Gastrocnemius medialis (tissue), 4 donors: ENCODE measurements at regions not wholly inside any gene's neighbourhood (a gene's known extent, or its start where the extent isn't known, plus 50 kb on each side); places are given as distances from the start of the nearest gene placed in this dataset.

Source experiments
- ATAC-seq, 2 donors: fragments of 150-250 bp; one replicate each; pipeline ENCODE4 v1.9.1; 2016
- DNase-seq, 2 donors: peaks; one replicate each; pipeline ENCODE4 v3.0.0-alpha.2; 2019
- H3K27ac ChIP-seq, 4 donors: fragments of 200-600 bp; sonication (generic); 1 replicate in 1 of 4; 2 replicates in 3 of 4; pipeline ENCODE4 v1.5.1; 2016 to 2018; ENCODE audit warnings: mild to moderate bottlenecking in 2 of 4, moderate library complexity in 1 of 4
- H3K27me3 ChIP-seq, 3 donors: fragments of 200-600 bp; sonication (generic) in 2 of 3; 1 replicate in 1 of 3; 2 replicates in 2 of 3; pipeline versions ENCODE4 v1.5.1 to v1.6.0; 2016 to 2019; ENCODE audit warnings: mild to moderate bottlenecking in 1 of 3, moderate library complexity in 1 of 3
- H3K36me3 ChIP-seq, 2 donors: fragments of 200-600 bp; sonication (generic) in 1 of 2; one replicate each; pipeline ENCODE4 v1.5.1; 2017 to 2018
- H3K4me1 ChIP-seq, 2 donors: fragments of 200-600 bp; sonication (generic) in 1 of 2; one replicate each; pipeline ENCODE4 v1.5.1; 2016 to 2017; ENCODE audit warnings: mild to moderate bottlenecking in 2 of 2
- H3K4me3 ChIP-seq, 4 donors: fragments of 200-600 bp; sonication (generic) in 3 of 4; 1 replicate in 1 of 4; 2 replicates in 3 of 4; pipeline ENCODE4 v1.5.1; 2016 to 2019; ENCODE audit warnings: mild to moderate bottlenecking in 2 of 4
- H3K9me3 ChIP-seq, 3 donors: fragments of 200-600 bp; sonication (generic) in 2 of 3; 1 replicate in 1 of 3; 2 replicates in 2 of 3; pipeline ENCODE4 v1.5.1; 2016 to 2019
- CTCF ChIP-seq, 5 experiments: fragments of 450-650 bp in 3 of 5; fragments of 200-600 bp in 2 of 5; sonication (generic) in 2 of 5; IDR thresholded peaks in 4 of 5; conservative IDR thresholded peaks in 1 of 5; 1 replicate in 4 of 5; 2 replicates in 1 of 5; pipeline ENCODE4 v1.5.1; 2016 to 2019; ENCODE audit warnings: antibody characterized with exemption in 5 of 5, mild to moderate bottlenecking in 3 of 5, moderate library complexity in 3 of 5
- POLR2A ChIP-seq, 2 donors: fragments of 450-650 bp; IDR thresholded peaks; one replicate each; pipeline ENCODE4 v1.6.1; 2017; ENCODE audit warnings: antibody characterized with exemption in 2 of 2, mild to moderate bottlenecking in 2 of 2, moderate library complexity in 2 of 2
- in situ Hi-C, 4 donors: fragments of 200-750 bp; cut with MboI; loops; one replicate each; pipeline versions ENCODE4 v1.15.0 to v1.8.0; 2017; ENCODE audit warnings: low sequenced_read_pairs in 4 of 4
- intact Hi-C: fragments of 100-400 bp; cut with DNase I; formaldehyde crosslinking; loops from one replicate; pipeline ENCODE4 v1.15.1; 2023; ENCODE audit warnings: low total_unique reads

- Histone ChIP-seq H3K27ac (no peak overlapping the region), H3K36me3 (no peaks in the 10 kb centered on the region), H3K27me3 (no peaks in the 10 kb centered on the region), H3K4me3 (no peak overlapping the region), H3K4me1 (no peaks in the 10 kb centered on the region), H3K9me3 (no peaks in the 10 kb centered on the region)
- no peak for DNase-seq
- TF ChIP-seq POLR2A (IDR thresholded peaks at IDR 0.05) = no peak
- no peak for TF ChIP-seq CTCF (IDR thresholded peaks at IDR 0.05 in 4 of 5, conservative IDR thresholded peaks at IDR 0.05 in 1 of 5)
- in situ Hi-C loops = no loop called here
- no peak for ATAC-seq
- intact Hi-C loops = no loop called here
These were observed 172.7 kb upstream of the FRG1 start for GRCh38 chr4:189767941-189768340.

- H3K4me1 ChIP-seq = no peaks in the 10 kb centered on the region
- intact Hi-C loops (no loop called here), in situ Hi-C loops (no loop called here)
- no peak overlapping the region for H3K4me3 ChIP-seq
- ATAC-seq (no peak), DNase-seq (no peak)
- no peak overlapping the region for H3K27ac ChIP-seq
- TF ChIP-seq CTCF (IDR thresholded peaks at IDR 0.05 in 4 of 5, conservative IDR thresholded peaks at IDR 0.05 in 1 of 5) (no peak), POLR2A (IDR thresholded peaks at IDR 0.05) (no peak)
- H3K9me3 ChIP-seq = no peaks in the 10 kb centered on the region
- no peaks in the 10 kb centered on the region for H3K27me3 ChIP-seq
- no peaks in the 10 kb centered on the region for H3K36me3 ChIP-seq
These were observed 171.5 kb upstream of the FRG1 start for GRCh38 chr4:189769131-189769530.

- no peaks in the 10 kb centered on the region for H3K4me1 ChIP-seq
- H3K27ac ChIP-seq = no peak overlapping the region
- no peaks in the 10 kb centered on the region for H3K36me3 ChIP-seq
- H3K4me3 ChIP-seq = no peak overlapping the region
- intact Hi-C loops (no loop called here), in situ Hi-C loops (no loop called here)
- no peaks in the 10 kb centered on the region for H3K27me3 ChIP-seq
- H3K9me3 ChIP-seq = no peaks in the 10 kb centered on the region
- DNase-seq (no peak), ATAC-seq (no peak)
- TF ChIP-seq POLR2A (IDR thresholded peaks at IDR 0.05) (no peak), CTCF (IDR thresholded peaks at IDR 0.05 in 4 of 5, conservative IDR thresholded peaks at IDR 0.05 in 1 of 5) (no peak)
These were observed 168.8 kb upstream of the FRG1 start for GRCh38 chr4:189771696-189772361.

GRCh38 chr4:189773909-189774308 is 166.8 kb upstream of the FRG1 start:
- ATAC-seq = no peak
- Histone ChIP-seq H3K36me3 (no peaks in the 10 kb centered on the region), H3K9me3 (no peaks in the 10 kb centered on the region), H3K4me1 (no peaks in the 10 kb centered on the region), H3K4me3 (no peak overlapping the region), H3K27ac (no peak overlapping the region), H3K27me3 (no peaks in the 10 kb centered on the region)
- no peak for TF ChIP-seq POLR2A (IDR thresholded peaks at IDR 0.05)
- no peak for TF ChIP-seq CTCF (IDR thresholded peaks at IDR 0.05 in 4 of 5, conservative IDR thresholded peaks at IDR 0.05 in 1 of 5)
- DNase-seq = no peak
- intact Hi-C loops = no loop called here
- in situ Hi-C loops = no loop called here
